NOMO-1 treated with dmso at 0.1 percent for 144 hours (cell line): ENCODE measurements at regions not wholly inside any gene's neighbourhood (a gene's known extent, or its start where the extent isn't known, plus 50 kb on each side); places are given as distances from the start of the nearest gene placed in this dataset.

Experiments used
- DNase-seq: peaks from one replicate; lab custom pipeline; 2025; ENCODE audit not compliant: unreplicated experiment; lab: John Stamatoyannopoulos, UW

GRCh38 chr20:60467771-60468170 is 509.5 kb downstream of the CDH26 start:
- DNase-seq = no peak

GRCh38 chr20:60469829-60470228 is 511.6 kb downstream of the CDH26 start:
- no peak for DNase-seq

GRCh38 chr20:60470366-60470765 is 512.1 kb downstream of the CDH26 start:
- DNase-seq = no peak

- no peak for DNase-seq
Measured at GRCh38 chr20:60473211-60473610, 515.0 kb downstream of the CDH26 start.

- no peak for DNase-seq
Measured at GRCh38 chr20:60474385-60474910, 516.2 kb downstream of the CDH26 start.

GRCh38 chr20:60476045-60476444 is 517.8 kb downstream of the CDH26 start:
- DNase-seq = no peak

GRCh38 chr20:60477958-60478357 is 519.7 kb downstream of the CDH26 start:
- peak; percentile 1 for DNase-seq

GRCh38 chr20:60478533-60478932 is 520.3 kb downstream of the CDH26 start:
- no peak for DNase-seq

GRCh38 chr20:60480950-60481742 is 522.9 kb downstream of the CDH26 start:
- DNase-seq = no peak

- DNase-seq = no peak
Measured at GRCh38 chr20:60481743-60482133, 523.5 kb downstream of the CDH26 start.

- no peak for DNase-seq
Measured at GRCh38 chr20:60482221-60483008, 524.2 kb downstream of the CDH26 start.

- DNase-seq = no peak
Measured at GRCh38 chr20:60483371-60483770, 525.1 kb downstream of the CDH26 start.

GRCh38 chr20:60484316-60484715 is 526.1 kb downstream of the CDH26 start:
- DNase-seq = no peak

- DNase-seq = no peak
Measured at GRCh38 chr20:60485012-60485760, 527.0 kb downstream of the CDH26 start.

GRCh38 chr20:60486315-60486714 is 528.1 kb downstream of the CDH26 start:
- no peak for DNase-seq

- no peak for DNase-seq
Measured at GRCh38 chr20:60486937-60487336, 528.7 kb downstream of the CDH26 start.

- no peak for DNase-seq
Measured at GRCh38 chr20:60490217-60491050, 532.2 kb downstream of the CDH26 start.

GRCh38 chr20:60491051-60491581 is 532.9 kb downstream of the CDH26 start:
- DNase-seq = no peak

- DNase-seq = no peak
Measured at GRCh38 chr20:60494476-60494875, 536.3 kb downstream of the CDH26 start.
